ENCODE measurements at regions not wholly inside any gene's neighbourhood (a gene's known extent, or its start where the extent isn't known, plus 50 kb on each side); places are given as distances from the start of the nearest gene placed in this dataset.

- TF ChIP-seq CTCF (IDR thresholded peaks at IDR 0.05): no peak
- no peak for TF ChIP-seq POLR2A (IDR thresholded peaks at IDR 0.05)
- no peak for TF ChIP-seq POLR2AphosphoS5 (IDR thresholded peaks at IDR 0.05)
- no peak for TF ChIP-seq EP300 (IDR thresholded peaks at IDR 0.05)
Observed at GRCh38 chr3:43958005-43958770, 267.4 kb downstream of the ABHD5 start.

Data from gastroesophageal sphincter (tissue), 3 donors.